Brain microvascular endothelial cell (primary cell): ENCODE measurements at regions not wholly inside any gene's neighbourhood (a gene's known extent, or its start where the extent isn't known, plus 50 kb on each side); places are given as distances from the start of the nearest gene placed in this dataset.
A peak's percentile ranks its signal among the peaks of the same experiment; 100 is the strongest.

Experiments
- DNase-seq: peaks from one replicate; pipeline ENCODE4 v3.0.0-alpha.2; 2020
- H3K27ac ChIP-seq: fragments of 250-450 bp; sonication (Bioruptor Pico); 2 replicates; pipeline ENCODE4 v1.5.1; 2020; ENCODE audit warnings: mild to moderate bottlenecking, moderate library complexity
- H3K27me3 ChIP-seq: fragments of 250-450 bp; sonication (Bioruptor Pico); replicated peaks from 2 replicates; pipeline ENCODE4 v1.5.1; 2020; ENCODE audit warnings: mild to moderate bottlenecking
- H3K36me3 ChIP-seq: fragments of 250-450 bp; sonication (Bioruptor Pico); replicated peaks from 2 replicates; pipeline ENCODE4 v1.5.1; 2020; ENCODE audit warnings: mild to moderate bottlenecking
- H3K4me3 ChIP-seq: 2 replicates; pipeline ENCODE4 v1.5.1; 2011; ENCODE audit warnings: low read depth, mild to moderate bottlenecking, control low read depth, low read length, moderate library complexity
- CTCF ChIP-seq: IDR thresholded peaks from 2 replicates; pipeline ENCODE4 v1.5.1; 2011; ENCODE audit warnings: low read depth, mild to moderate bottlenecking, moderate library complexity, low read length, control low read depth, inconsistent platforms; ENCODE audit errors: missing control alignments
- in situ Hi-C: cut with HindIII; loops from 2 replicates; pipeline ENCODE4 v1.10.0; 2017; ENCODE audit warnings: low sequenced_read_pairs, low pct_ligation_motif_present

GRCh38 chr13:50244713-50245574 lies 229.7 kb downstream of the KCNRG start:
- Histone ChIP-seq H3K27ac (peak overlapping the region; percentile 47), H3K36me3 (no peaks in the 10 kb centered on the region), H3K4me3 (no peak overlapping the region), H3K27me3 (no peaks in the 10 kb centered on the region)
- TF ChIP-seq CTCF: no peak
- DNase-seq: peak; percentile 91
- in situ Hi-C loops: no loop called here

DNA sequence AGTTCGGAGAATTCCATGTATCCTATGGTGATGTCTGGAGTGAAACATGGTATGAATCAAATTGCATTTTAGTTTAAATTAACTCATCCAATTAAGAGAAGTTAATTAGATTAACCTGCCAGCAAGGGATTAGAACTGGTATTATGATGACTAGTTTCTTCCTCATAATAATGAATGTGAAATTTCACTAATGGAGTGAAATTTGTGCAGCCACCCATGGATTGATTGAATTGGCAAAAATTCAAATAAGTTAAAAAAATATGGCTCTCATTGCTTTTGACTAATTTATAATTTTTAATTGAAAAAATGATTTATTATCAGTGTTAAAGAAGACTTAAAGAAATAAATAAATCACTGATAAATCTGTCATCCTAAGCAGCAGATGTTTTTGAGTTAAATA lies 232.0 kb downstream of the KCNRG start:
- H3K4me3 ChIP-seq: no peak overlapping the region
- no peak for DNase-seq
- H3K36me3 ChIP-seq: no peaks in the 10 kb centered on the region
- H3K27me3 ChIP-seq: no peaks in the 10 kb centered on the region
- in situ Hi-C loops: no loop called here
- no peak for TF ChIP-seq CTCF
- no peak overlapping the region for H3K27ac ChIP-seq

DNA sequence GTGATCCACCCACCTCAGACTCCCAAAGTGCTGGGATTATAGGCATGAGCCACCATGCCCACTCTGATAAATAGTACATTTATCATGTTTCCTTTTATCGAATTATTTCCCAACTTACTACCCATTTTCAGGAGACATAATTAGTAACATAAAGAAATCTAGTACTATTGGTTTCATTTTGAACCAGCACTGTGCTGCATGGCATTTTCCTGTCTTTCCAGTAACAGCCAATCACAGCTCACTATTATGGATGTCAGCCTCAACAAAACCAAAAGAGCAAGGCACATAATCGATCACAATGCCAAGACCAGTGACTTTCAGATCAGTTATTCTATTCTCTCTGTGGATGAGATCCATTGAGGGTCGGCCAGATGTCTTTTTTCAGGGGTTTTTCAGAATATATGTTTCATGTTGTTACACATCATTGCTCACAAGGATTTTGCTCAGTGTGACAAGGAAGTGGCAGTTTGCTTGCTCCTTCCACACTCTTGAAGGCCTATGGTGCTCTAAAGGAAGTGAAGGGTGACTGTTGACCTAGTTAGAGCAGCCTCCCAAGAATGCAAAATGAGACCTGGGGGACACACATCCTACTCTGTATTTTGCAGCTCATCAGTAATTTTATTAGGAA lies 233.4 kb downstream of the KCNRG start:
- TF ChIP-seq CTCF: no peak
- Histone ChIP-seq H3K4me3 (no peak overlapping the region), H3K27ac (no peak overlapping the region), H3K36me3 (no peaks in the 10 kb centered on the region), H3K27me3 (no peaks in the 10 kb centered on the region)
- DNase-seq: no peak
- in situ Hi-C loops: no loop called here

DNA sequence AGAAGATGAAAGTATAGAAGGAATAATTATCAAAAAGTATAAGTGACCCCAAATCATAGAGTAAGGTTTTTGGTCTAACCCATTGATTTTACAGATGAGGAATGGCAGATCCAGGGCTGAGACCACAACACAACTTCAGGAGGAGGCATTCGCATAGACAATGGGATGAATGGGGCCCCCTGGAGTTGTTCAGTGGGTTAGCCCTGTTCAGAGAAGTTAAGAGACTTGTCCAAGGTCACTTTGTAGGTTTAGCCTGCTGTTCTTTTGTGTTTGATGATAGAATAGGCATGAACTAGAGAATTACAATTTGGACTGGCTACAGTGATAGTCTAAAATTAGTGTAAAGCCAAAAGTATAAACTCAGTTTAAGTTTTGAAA lies 233.9 kb downstream of the KCNRG start:
- Histone ChIP-seq H3K27me3 (no peaks in the 10 kb centered on the region), H3K27ac (no peak overlapping the region), H3K36me3 (no peaks in the 10 kb centered on the region), H3K4me3 (no peak overlapping the region)
- TF ChIP-seq CTCF: peak; percentile 3
- DNase-seq: no peak
- in situ Hi-C loops: no loop called here

- H3K4me3 ChIP-seq: no peak overlapping the region
- no peak for TF ChIP-seq CTCF
- H3K27me3 ChIP-seq: no peaks in the 10 kb centered on the region
- DNase-seq: no peak
- in situ Hi-C loops: no loop called here
- H3K27ac ChIP-seq: no peak overlapping the region
- H3K36me3 ChIP-seq: no peaks in the 10 kb centered on the region
Observed at GRCh38 chr13:50250401-50250800, 235.2 kb downstream of the KCNRG start.
